Liver (tissue), 8 donors: ENCODE measurements at regions not wholly inside any gene's neighbourhood (a gene's known extent, or its start where the extent isn't known, plus 50 kb on each side); places are given as distances from the start of the nearest gene placed in this dataset.

Experiments
- DNase-seq: peaks from one replicate; pipeline ENCODE4 v3.0.0-alpha.2; 2017; ENCODE audit warnings: low spot score
- H3K27ac ChIP-seq, 2 donors: one replicate each; pipeline ENCODE4 v1.7.0; 2013; ENCODE audit warnings: inconsistent platforms in 2 of 2, low read length in 2 of 2, control low read depth in 1 of 2, low read depth in 1 of 2, mild to moderate bottlenecking in 1 of 2
- H3K27me3 ChIP-seq, 4 donors: one replicate each; pipeline versions ENCODE4 v1.6.1 to v1.7.0; 2013; ENCODE audit warnings: low read length in 3 of 4, inconsistent platforms in 1 of 4, mild to moderate bottlenecking in 1 of 4, moderate library complexity in 1 of 4; ENCODE audit not compliant: control insufficient read depth in 4 of 4, insufficient read depth in 4 of 4
- H3K36me3 ChIP-seq, 4 donors: one replicate each; pipeline versions ENCODE4 v1.6.1 to v1.7.0; 2013; ENCODE audit warnings: low read length in 3 of 4, mild to moderate bottlenecking in 3 of 4, low read depth in 1 of 4, moderate library complexity in 1 of 4; ENCODE audit not compliant: control insufficient read depth in 4 of 4, insufficient read depth in 3 of 4
- H3K4me1 ChIP-seq, 4 donors: one replicate each; pipeline versions ENCODE4 v1.6.1 to v1.7.0; 2013; ENCODE audit warnings: low read length in 3 of 4, mild to moderate bottlenecking in 3 of 4, moderate library complexity in 1 of 4; ENCODE audit not compliant: control insufficient read depth in 4 of 4, insufficient read depth in 4 of 4
- H3K4me3 ChIP-seq, 3 donors: one replicate each; pipeline versions ENCODE4 v1.6.1 to v1.7.0; 2013; ENCODE audit warnings: low read length in 3 of 3, control low read depth in 1 of 3, low read depth in 1 of 3, mild to moderate bottlenecking in 1 of 3
- H3K9ac ChIP-seq, 2 donors: one replicate each; pipeline ENCODE4 v1.7.0; 2013; ENCODE audit warnings: low read length in 2 of 2, mild to moderate bottlenecking in 2 of 2, moderate library complexity in 2 of 2, control low read depth in 1 of 2, low read depth in 1 of 2
- H3K9me3 ChIP-seq, 4 donors: one replicate each; pipeline versions ENCODE4 v1.6.1 to v1.7.0; 2013; ENCODE audit warnings: low read length in 3 of 4; ENCODE audit not compliant: control insufficient read depth in 4 of 4
- EGR1 ChIP-seq, 2 donors: IDR thresholded peaks; 2 replicates each; pipeline ENCODE4 v1.6.1; 2016 to 2018; ENCODE audit warnings: antibody characterized with exemption in 2 of 2, low read depth in 2 of 2
- FOXA1 ChIP-seq: IDR thresholded peaks from 2 replicates; pipeline ENCODE4 v1.6.1; 2016; ENCODE audit warnings: antibody characterized with exemption
- FOXA2 ChIP-seq: IDR thresholded peaks from 2 replicates; pipeline ENCODE4 v1.6.1; 2016; ENCODE audit warnings: antibody characterized with exemption
- GABPA ChIP-seq, 2 donors: IDR thresholded peaks in 1 of 2; conservative IDR thresholded peaks in 1 of 2; 2 replicates each; pipeline ENCODE4 v1.6.1; 2016; ENCODE audit warnings: antibody characterized with exemption in 2 of 2, mild to moderate bottlenecking in 1 of 2, moderate library complexity in 1 of 2
- HNF4A ChIP-seq, 2 donors: conservative IDR thresholded peaks; 2 replicates each; pipeline ENCODE4 v1.6.1; 2016; ENCODE audit warnings: antibody characterized with exemption in 2 of 2, mild to moderate bottlenecking in 2 of 2
- HNF4G ChIP-seq: IDR thresholded peaks from 2 replicates; pipeline ENCODE4 v1.6.1; 2016; ENCODE audit warnings: antibody characterized with exemption
- JUND ChIP-seq, 2 donors: IDR thresholded peaks; 2 replicates each; pipeline ENCODE4 v1.6.1; 2016; ENCODE audit warnings: antibody characterized with exemption in 2 of 2
- NR2F2 ChIP-seq: IDR thresholded peaks from 2 replicates; pipeline ENCODE4 v1.6.1; 2016; ENCODE audit warnings: antibody characterized with exemption
- RAD21 ChIP-seq, 2 donors: IDR thresholded peaks; 2 replicates each; pipeline ENCODE4 v1.6.1; 2016; ENCODE audit warnings: antibody characterized with exemption in 2 of 2, mild to moderate bottlenecking in 2 of 2
- RXRA ChIP-seq, 2 donors: IDR thresholded peaks; 2 replicates each; pipeline ENCODE4 v1.6.1; 2017 to 2018; ENCODE audit warnings: antibody characterized with exemption in 2 of 2, mild to moderate bottlenecking in 1 of 2
- SP1 ChIP-seq: IDR thresholded peaks from 2 replicates; pipeline ENCODE4 v1.6.1; 2018; ENCODE audit warnings: antibody characterized with exemption, mild to moderate bottlenecking
- TAF1 ChIP-seq: conservative IDR thresholded peaks from 2 replicates; pipeline ENCODE4 v1.6.1; 2016; ENCODE audit warnings: antibody characterized with exemption, mild to moderate bottlenecking
- YY1 ChIP-seq: IDR thresholded peaks from 2 replicates; pipeline ENCODE4 v1.6.1; 2016; ENCODE audit warnings: antibody characterized with exemption, mild to moderate bottlenecking
- WGBS: extraction: QIAGEN DNeasy Blood & Tissue Kit; methylation state at CpG from one replicate; pipeline ENCODE4 v1.1.7; 2013; 5-methylcytosine and 5-hydroxymethylcytosine counted together
- TF ChIP-seq, protein P1 (sequence below): fragments of 150-350 bp; IDR thresholded peaks from 2 replicates; pipeline ENCODE4 v1.5.1; 2017; ENCODE audit warnings: improper control_type of control experiment, low read depth, low read length; ENCODE audit not compliant: missing input control
- TF ChIP-seq, protein P2 (sequence below): IDR thresholded peaks from 2 replicates; pipeline ENCODE4 v1.6.1; 2016; ENCODE audit warnings: antibody characterized with exemption
- TF ChIP-seq, protein P3 (sequence below): IDR thresholded peaks from 2 replicates; pipeline ENCODE4 v1.6.1; 2016; ENCODE audit warnings: antibody characterized with exemption
- TF ChIP-seq, protein P4 (sequence below): IDR thresholded peaks from 2 replicates; pipeline ENCODE4 v1.6.1; 2016; ENCODE audit warnings: antibody characterized with exemption, mild to moderate bottlenecking
- TF ChIP-seq, protein P5 (sequence below): IDR thresholded peaks from 2 replicates; pipeline ENCODE4 v1.6.1; 2016; ENCODE audit warnings: antibody characterized with exemption
- donor health status: healthy.
- donor health status: healthy.
- donor health status: healthy.
- donor health status: healthy.
- donor health status: healthy.

DNA sequence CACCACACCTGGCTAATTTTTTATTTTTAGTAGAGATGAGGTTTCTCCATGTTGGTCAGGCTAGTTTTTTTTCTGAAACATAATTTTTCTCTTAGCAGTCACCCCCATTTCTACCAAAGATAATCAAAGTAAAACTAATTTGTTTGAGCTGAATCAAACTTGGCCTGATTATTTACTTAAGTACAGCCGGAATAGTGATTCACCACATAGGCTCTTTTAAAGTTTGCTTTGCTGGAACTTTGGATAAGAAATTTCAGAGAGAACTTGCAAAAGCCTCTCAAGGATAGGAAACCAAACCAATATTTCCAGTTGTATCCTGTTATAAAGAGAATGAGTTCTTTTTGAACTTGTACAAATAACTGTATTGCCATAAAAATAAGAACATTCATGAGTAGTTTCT, 105.0 kb upstream of the SYNCRIP start:
- whole genome bisulfite sequencing = 61% methylated on average over 1 of the region's 1 CpG
- no peak overlapping the region for H3K27ac ChIP-seq

DNA sequence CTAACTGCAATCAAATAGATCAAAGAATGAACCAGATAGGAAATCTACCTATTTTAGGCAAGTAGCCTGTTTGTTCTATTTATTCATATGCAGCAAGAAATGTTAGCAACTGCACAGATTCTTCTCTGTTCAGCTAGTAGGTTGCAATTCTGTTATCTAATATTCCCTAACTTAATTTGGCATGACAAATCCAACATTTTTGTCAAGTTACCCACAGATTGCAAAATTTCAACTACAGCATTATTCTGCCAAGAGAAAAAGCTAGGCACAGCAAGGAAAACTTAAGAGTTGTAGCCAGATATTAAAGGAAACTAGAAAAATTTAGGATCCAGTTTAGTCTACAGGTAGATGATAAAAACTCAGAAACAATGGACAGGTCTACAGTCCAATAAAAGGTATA, 104.4 kb upstream of the SYNCRIP start:
- Histone ChIP-seq H3K36me3 (no peaks in the 10 kb centered on the region), H3K9me3 (no peaks in the 10 kb centered on the region), H3K27me3 (no peaks in the 10 kb centered on the region), H3K27ac (no peak overlapping the region), H3K4me1 (no peaks in the 10 kb centered on the region), H3K4me3 (no peak overlapping the region), H3K9ac (no peak overlapping the region)
- no peak for TF ChIP-seq YY1
- TF ChIP-seq, protein P1, sequence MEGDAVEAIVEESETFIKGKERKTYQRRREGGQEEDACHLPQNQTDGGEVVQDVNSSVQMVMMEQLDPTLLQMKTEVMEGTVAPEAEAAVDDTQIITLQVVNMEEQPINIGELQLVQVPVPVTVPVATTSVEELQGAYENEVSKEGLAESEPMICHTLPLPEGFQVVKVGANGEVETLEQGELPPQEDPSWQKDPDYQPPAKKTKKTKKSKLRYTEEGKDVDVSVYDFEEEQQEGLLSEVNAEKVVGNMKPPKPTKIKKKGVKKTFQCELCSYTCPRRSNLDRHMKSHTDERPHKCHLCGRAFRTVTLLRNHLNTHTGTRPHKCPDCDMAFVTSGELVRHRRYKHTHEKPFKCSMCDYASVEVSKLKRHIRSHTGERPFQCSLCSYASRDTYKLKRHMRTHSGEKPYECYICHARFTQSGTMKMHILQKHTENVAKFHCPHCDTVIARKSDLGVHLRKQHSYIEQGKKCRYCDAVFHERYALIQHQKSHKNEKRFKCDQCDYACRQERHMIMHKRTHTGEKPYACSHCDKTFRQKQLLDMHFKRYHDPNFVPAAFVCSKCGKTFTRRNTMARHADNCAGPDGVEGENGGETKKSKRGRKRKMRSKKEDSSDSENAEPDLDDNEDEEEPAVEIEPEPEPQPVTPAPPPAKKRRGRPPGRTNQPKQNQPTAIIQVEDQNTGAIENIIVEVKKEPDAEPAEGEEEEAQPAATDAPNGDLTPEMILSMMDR = no peak
- no peak for TF ChIP-seq RAD21 (IDR thresholded peaks at IDR 0.05)
- TF ChIP-seq HNF4G = no peak
- no peak for TF ChIP-seq GABPA (IDR thresholded peaks at IDR 0.05 in 1 of 2, conservative IDR thresholded peaks at IDR 0.05 in 1 of 2)
- TF ChIP-seq, protein P2, sequence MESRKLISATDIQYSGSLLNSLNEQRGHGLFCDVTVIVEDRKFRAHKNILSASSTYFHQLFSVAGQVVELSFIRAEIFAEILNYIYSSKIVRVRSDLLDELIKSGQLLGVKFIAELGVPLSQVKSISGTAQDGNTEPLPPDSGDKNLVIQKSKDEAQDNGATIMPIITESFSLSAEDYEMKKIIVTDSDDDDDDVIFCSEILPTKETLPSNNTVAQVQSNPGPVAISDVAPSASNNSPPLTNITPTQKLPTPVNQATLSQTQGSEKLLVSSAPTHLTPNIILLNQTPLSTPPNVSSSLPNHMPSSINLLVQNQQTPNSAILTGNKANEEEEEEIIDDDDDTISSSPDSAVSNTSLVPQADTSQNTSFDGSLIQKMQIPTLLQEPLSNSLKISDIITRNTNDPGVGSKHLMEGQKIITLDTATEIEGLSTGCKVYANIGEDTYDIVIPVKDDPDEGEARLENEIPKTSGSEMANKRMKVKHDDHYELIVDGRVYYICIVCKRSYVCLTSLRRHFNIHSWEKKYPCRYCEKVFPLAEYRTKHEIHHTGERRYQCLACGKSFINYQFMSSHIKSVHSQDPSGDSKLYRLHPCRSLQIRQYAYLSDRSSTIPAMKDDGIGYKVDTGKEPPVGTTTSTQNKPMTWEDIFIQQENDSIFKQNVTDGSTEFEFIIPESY = no peak
- TF ChIP-seq EGR1 (IDR thresholded peaks at IDR 0.05; ENCODE audit: low read depth in 2 of 2) = no peak
- no peak for TF ChIP-seq HNF4A (conservative IDR thresholded peaks at IDR 0.05)
- no peak for TF ChIP-seq JUND (IDR thresholded peaks at IDR 0.05)
- TF ChIP-seq, protein P3, sequence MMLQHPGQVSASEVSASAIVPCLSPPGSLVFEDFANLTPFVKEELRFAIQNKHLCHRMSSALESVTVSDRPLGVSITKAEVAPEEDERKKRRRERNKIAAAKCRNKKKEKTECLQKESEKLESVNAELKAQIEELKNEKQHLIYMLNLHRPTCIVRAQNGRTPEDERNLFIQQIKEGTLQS = no peak
- TF ChIP-seq, protein P4, sequence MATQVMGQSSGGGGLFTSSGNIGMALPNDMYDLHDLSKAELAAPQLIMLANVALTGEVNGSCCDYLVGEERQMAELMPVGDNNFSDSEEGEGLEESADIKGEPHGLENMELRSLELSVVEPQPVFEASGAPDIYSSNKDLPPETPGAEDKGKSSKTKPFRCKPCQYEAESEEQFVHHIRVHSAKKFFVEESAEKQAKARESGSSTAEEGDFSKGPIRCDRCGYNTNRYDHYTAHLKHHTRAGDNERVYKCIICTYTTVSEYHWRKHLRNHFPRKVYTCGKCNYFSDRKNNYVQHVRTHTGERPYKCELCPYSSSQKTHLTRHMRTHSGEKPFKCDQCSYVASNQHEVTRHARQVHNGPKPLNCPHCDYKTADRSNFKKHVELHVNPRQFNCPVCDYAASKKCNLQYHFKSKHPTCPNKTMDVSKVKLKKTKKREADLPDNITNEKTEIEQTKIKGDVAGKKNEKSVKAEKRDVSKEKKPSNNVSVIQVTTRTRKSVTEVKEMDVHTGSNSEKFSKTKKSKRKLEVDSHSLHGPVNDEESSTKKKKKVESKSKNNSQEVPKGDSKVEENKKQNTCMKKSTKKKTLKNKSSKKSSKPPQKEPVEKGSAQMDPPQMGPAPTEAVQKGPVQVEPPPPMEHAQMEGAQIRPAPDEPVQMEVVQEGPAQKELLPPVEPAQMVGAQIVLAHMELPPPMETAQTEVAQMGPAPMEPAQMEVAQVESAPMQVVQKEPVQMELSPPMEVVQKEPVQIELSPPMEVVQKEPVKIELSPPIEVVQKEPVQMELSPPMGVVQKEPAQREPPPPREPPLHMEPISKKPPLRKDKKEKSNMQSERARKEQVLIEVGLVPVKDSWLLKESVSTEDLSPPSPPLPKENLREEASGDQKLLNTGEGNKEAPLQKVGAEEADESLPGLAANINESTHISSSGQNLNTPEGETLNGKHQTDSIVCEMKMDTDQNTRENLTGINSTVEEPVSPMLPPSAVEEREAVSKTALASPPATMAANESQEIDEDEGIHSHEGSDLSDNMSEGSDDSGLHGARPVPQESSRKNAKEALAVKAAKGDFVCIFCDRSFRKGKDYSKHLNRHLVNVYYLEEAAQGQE = no peak
- no peak for TF ChIP-seq RXRA (IDR thresholded peaks at IDR 0.05)
- TF ChIP-seq TAF1 = no peak
- TF ChIP-seq NR2F2 = no peak
- no peak for TF ChIP-seq FOXA1
- TF ChIP-seq FOXA2 = no peak
- TF ChIP-seq, protein P5, sequence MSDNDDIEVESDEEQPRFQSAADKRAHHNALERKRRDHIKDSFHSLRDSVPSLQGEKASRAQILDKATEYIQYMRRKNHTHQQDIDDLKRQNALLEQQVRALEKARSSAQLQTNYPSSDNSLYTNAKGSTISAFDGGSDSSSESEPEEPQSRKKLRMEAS = no peak
- TF ChIP-seq SP1 = no peak
- DNase-seq = no peak

More for the DNA sequence above, 105.0 kb upstream of the SYNCRIP start:
- no peak for DNase-seq
- Histone ChIP-seq H3K27me3 (no peaks in the 10 kb centered on the region), H3K9ac (no peak overlapping the region), H3K4me3 (no peak overlapping the region), H3K9me3 (no peaks in the 10 kb centered on the region), H3K4me1 (peaks cover 0 to 2% (median 0%) of the 10 kb centered on the region in 4 donors), H3K36me3 (no peaks in the 10 kb centered on the region)
- TF ChIP-seq GABPA (IDR thresholded peaks at IDR 0.05 in 1 of 2, conservative IDR thresholded peaks at IDR 0.05 in 1 of 2) (no peak), EGR1 (IDR thresholded peaks at IDR 0.05; ENCODE audit: low read depth in 2 of 2) (no peak), NR2F2 (no peak), RXRA (IDR thresholded peaks at IDR 0.05) (no peak), FOXA2 (no peak), YY1 (no peak)
- TF ChIP-seq, protein P4 = no peak
